Stimulated activated CD4-positive, alpha-beta T cell treated with anti-CD3 and anti-CD28 coated beads, Interleukin-15, amount 100 ng/mL, for 48 hours (primary cell): ENCODE measurements at regions not wholly inside any gene's neighbourhood (a gene's known extent, or its start where the extent isn't known, plus 50 kb on each side); places are given as distances from the start of the nearest gene placed in this dataset.
"Not testable (repeated sequence)": the region's sequence is repeated elsewhere in the genome, so short reads cannot be mapped to it uniquely, and the experiment has no call there.

Experiments
- DNase-seq, 2 donors: peaks; one replicate each; pipeline ENCODE4 v3.0.0-alpha.2; 2020; ENCODE audit warnings: low read depth in 2 of 2

DNA sequence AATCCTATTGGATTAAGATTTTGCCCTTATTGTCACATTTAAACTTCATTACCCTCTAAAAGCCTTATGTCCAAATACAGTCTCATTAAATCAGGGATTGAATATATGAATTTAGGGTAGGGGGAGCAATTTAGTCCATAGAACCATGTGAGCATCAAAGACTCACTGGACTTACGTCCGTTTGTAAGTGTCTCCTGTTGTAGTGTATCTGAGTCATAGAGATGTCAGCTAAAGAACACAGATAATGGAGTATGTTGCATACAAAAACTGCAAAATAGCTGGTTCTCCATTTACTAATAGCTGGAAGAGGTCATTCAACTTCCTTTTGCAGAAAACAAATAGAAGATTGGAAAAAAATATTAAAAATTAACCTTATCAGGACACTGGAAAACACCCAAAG is 599.1 kb upstream of the SOX9 start:
- DNase-seq = no peak

DNA sequence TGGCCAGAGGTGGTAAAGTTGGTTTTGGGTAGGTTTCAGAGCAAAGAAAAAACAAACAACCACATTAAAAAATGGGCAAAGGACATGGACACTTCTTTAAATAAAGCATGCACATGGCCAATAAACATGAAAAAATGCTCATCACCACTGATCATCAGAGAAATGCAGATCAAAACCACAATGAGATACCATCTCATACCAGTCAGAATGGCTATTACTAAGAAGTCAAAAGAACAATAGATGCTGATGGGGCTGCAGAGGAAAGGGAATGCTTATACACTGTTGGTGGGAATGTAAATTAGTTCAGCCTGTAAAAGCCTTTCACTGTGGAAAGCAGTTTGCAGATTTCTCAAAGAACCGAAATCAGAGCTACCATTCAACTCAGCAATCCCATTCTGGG is 598.4 kb upstream of the SOX9 start:
- DNase-seq = no peak

GRCh38 chr17:71527311-71527710 is 593.5 kb upstream of the SOX9 start:
- no peak for DNase-seq

DNA sequence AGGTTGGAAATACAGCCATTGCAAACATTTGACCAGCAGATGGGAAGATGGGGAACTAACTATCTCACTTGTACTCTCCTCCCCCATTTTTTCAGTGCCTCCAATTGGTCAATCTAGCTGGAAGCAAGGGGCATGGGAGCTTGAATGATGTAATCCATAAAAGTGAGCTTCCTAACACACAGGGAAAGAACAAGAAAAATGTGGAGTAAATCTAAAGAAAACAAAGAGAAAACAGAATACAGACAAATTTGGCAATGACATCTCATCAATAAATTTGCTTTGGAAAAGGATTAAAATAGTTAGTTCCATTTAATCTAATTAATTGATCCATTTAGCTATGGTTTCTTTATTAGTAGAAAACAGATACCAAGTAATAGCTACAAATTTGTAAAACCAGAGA is 592.6 kb upstream of the SOX9 start:
- no peak for DNase-seq

GRCh38 chr17:71530248-71530647 is 590.6 kb upstream of the SOX9 start:
- DNase-seq = no peak

DNA sequence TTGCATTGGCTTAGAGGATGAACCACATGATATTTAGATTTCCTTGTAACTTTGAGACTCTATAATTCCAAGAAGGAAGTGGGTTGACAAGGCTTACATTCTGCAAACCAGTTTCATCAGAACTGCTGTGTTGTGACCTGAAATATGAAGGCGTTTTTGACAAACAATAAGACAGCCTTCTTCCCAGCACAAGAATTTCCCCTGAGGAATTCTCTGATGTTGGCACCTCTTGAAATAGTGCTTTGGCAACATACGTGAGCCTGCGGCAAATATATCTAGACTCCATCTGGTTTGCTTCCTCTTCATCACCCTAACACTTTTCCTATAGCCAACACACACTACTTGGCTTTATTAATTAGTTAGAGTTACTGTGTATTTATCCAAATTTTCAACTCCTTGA is 585.5 kb upstream of the SOX9 start:
- DNase-seq = no peak

- no peak for DNase-seq
Observed at GRCh38 chr17:71546419-71546818, 574.4 kb upstream of the SOX9 start.

- DNase-seq = no peak
Observed at GRCh38 chr17:71547904-71548303, 572.9 kb upstream of the SOX9 start.

- DNase-seq = no peak
Observed at GRCh38 chr17:71548540-71549190, 572.2 kb upstream of the SOX9 start.

GRCh38 chr17:71550675-71551074 is 570.1 kb upstream of the SOX9 start:
- DNase-seq = no peak

- DNase-seq = no peak
Observed at GRCh38 chr17:71553381-71553780, 567.4 kb upstream of the SOX9 start.

GRCh38 chr17:71558901-71559300 is 561.9 kb upstream of the SOX9 start:
- DNase-seq = no peak

GRCh38 chr17:71572343-71572742 is 548.5 kb upstream of the SOX9 start:
- no peak for DNase-seq

GRCh38 chr17:71578446-71578845 is 542.4 kb upstream of the SOX9 start:
- DNase-seq = no peak

DNA sequence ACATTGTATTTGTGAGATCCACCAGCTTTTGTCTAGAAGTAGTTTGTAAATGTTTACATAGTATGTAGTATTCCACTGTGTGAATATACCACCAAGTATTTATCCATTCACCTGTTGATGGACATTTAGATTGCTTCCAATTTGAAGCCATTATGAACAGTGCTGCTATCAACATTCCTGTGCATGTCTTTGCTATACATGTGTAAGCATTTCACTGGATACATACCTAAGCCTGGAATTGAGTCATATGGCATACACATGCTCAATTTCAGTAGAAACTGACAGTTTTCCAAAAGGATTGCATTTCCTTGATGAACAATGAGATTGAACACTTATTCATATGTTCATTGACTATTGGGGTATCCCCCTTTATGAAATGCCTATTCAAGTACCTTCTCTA is 540.6 kb upstream of the SOX9 start:
- DNase-seq = no peak

DNA sequence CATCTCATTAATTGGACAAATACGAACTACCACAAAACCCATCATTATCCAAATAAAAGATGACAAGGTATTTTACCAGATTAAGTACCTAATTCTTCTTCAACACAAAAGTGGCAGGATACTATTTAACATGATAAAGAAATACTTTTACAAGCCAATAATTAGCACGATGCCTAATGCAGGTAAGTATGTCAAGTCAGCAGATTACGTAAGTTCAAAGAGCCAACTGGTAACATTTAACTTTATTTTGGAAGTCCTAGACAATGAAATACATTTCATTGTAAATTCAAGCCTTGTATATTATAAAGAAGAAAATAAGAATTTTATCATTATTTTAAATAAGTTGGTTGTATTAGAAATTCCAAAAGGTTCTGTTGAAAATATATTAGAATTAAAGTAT is 535.3 kb upstream of the SOX9 start:
- DNase-seq = no peak

DNA sequence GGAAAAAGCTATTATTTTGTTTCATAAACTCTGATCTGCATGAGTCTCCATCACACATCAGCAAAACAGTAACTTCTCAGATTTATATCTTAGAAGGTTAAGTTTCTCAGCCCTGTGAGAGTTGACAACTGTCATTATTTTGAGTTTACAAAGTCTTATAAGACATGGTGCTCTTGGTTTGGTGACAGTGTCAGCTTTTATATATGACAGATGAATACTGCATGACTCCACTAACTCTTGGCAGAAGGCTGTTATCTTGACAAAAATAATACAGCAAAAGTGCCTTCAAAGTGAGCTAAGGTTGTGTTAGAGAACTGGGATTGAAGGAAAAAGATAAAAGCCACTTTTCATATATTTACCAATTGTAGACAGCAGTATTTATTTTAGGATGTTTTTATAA is 528.4 kb upstream of the SOX9 start:
- no peak for DNase-seq

DNA sequence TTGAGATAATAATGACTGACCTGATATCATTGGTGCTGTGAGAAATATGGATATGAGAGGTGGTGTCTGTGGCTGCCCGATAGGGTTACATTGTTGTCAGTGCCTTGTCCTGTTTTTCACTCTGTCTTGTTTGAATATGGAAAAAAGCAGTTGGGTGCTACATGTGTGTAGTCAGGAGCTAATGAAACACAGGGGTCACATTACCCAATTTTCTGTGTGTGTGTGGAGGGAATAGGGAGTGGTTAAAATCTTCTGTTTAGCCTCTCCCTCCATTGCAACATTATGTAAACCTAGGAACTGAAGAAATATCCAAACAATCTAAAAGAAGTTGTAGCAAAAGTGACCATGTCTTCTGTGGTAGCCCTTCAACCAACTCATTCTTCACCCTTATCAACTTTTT is 527.7 kb upstream of the SOX9 start:
- DNase-seq = no peak

- DNase-seq = not testable (repeated sequence)
Observed at GRCh38 chr17:71599583-71599982, 521.2 kb upstream of the SOX9 start.

GRCh38 chr17:71600137-71600789 is 520.6 kb upstream of the SOX9 start:
- no peak for DNase-seq

GRCh38 chr17:71601894-71602504 is 518.8 kb upstream of the SOX9 start:
- no peak for DNase-seq

DNA sequence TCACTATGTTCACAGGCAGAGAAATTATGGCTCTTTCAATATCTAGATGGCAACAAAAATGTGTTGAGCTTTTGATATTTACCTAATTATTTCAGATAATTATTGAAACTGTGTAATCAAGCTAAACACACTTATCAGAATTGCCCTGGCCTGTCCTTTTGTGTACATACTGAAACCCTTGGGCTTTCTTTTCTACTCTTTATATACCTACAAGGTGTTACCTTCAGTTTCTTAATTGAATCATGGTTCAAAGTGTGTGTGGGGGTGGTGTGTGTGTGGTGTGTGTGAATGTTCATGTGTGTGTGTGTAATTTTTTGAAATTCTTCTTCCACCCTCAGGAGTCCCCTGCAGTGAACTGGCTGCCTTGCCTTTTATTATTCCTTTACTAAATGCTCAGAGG is 506.8 kb upstream of the SOX9 start:
- no peak for DNase-seq

- no peak for DNase-seq
Observed at GRCh38 chr17:71615820-71616219, 505.0 kb upstream of the SOX9 start.
